ENCODE measurements at regions not wholly inside any gene's neighbourhood (a gene's known extent, or its start where the extent isn't known, plus 50 kb on each side); places are given as distances from the start of the nearest gene placed in this dataset.

DNA sequence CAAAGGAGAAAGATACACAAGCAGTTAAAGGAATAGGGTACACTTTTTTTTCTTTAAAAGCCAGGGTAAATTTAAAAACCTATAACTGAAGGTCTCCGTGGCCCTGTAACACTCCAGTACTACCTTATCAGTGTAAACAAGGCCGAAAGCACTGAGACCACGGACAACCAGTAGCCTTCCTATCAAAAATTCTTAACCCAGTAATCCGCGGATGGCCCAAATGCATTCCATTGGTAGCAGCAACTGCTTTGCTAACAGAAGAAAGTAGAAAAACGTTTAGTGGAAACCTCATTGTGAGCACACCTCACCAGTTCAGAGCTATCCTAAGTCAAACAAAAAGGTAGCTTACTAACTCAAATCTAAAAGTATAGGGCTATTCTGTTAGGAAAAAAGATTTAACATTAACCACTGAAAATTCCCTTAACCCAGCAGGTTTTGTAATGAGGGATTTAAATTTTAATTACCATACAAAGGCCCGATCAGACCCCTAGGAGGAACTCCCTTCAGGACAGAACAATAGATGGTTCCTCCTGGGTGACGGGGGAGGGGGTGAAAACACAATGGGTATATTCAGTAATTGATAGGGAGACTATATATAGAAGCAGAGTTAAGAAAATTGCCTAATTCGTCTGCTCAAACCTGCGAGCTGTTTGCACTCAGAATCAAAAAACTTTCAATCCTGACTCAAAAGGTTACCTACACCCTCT lies 50.8 kb upstream of the CWC22 start:
- Histone ChIP-seq H3K27ac (ENCODE audit: low read length) (no peak overlapping the region), H3K9me2 (replicated peaks; ENCODE audit: low read length) (no peaks in the 10 kb centered on the region), H3K79me2 (ENCODE audit: low read length) (no peaks in the 10 kb centered on the region), H2AFZ (ENCODE audit: low read length) (no peak overlapping the region), H3K4me3 (ENCODE audit: low read length) (no peak overlapping the region), H3K27me3 (ENCODE audit: low read length) (no peaks in the 10 kb centered on the region), H3K9me3 (ENCODE audit: low read length) (no peaks in the 10 kb centered on the region), H3F3A (ENCODE audit: low read length, unreplicated experiment) (no peaks in the 10 kb centered on the region), H3K4me2 (ENCODE audit: low read length) (no peak overlapping the region), H3K36me3 (ENCODE audit: low read depth, low read length) (no peaks in the 10 kb centered on the region), H3K4me1 (ENCODE audit: insufficient read depth, low read length) (no peaks in the 10 kb centered on the region), H4K20me1 (ENCODE audit: low read length) (no peaks in the 10 kb centered on the region), H3K9ac (ENCODE audit: low read length) (no peak overlapping the region)
- no peak for ATAC-seq
- no TSS peak for BruUV-seq (replicated peaks)
- TF ChIP-seq, protein P1, sequence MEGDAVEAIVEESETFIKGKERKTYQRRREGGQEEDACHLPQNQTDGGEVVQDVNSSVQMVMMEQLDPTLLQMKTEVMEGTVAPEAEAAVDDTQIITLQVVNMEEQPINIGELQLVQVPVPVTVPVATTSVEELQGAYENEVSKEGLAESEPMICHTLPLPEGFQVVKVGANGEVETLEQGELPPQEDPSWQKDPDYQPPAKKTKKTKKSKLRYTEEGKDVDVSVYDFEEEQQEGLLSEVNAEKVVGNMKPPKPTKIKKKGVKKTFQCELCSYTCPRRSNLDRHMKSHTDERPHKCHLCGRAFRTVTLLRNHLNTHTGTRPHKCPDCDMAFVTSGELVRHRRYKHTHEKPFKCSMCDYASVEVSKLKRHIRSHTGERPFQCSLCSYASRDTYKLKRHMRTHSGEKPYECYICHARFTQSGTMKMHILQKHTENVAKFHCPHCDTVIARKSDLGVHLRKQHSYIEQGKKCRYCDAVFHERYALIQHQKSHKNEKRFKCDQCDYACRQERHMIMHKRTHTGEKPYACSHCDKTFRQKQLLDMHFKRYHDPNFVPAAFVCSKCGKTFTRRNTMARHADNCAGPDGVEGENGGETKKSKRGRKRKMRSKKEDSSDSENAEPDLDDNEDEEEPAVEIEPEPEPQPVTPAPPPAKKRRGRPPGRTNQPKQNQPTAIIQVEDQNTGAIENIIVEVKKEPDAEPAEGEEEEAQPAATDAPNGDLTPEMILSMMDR (conservative IDR thresholded peaks at IDR 0.05; ENCODE audit: low read depth, low read length) = no peak
- TF ChIP-seq EZH2 (IDR thresholded peaks at IDR 0.05; ENCODE audit: low read length, unreplicated experiment) (no peak), EZH2phosphoT487 (IDR thresholded peaks at IDR 0.05; ENCODE audit: borderline replicate concordance, low read length) (no peak)
- DNase-seq = no peak
- ChIA-PET CTCF (no interaction called here), POLR2A (ENCODE audit: unreplicated experiment) (no interaction called here)
- intact Hi-C loops (cut with micrococcal nuclease) = no loop called here
